GM12875 (cell line): ENCODE measurements at regions not wholly inside any gene's neighbourhood (a gene's known extent, or its start where the extent isn't known, plus 50 kb on each side); places are given as distances from the start of the nearest gene placed in this dataset.

Experiments
- H3K4me3 ChIP-seq: one replicate; pipeline ENCODE4 v1.5.1; 2011; ENCODE audit warnings: low read depth, low read length, control low read depth
- CTCF ChIP-seq: IDR thresholded peaks from 2 replicates; pipeline ENCODE4 v1.5.1; 2011; ENCODE audit warnings: low read depth, mild to moderate bottlenecking, control low read depth, inconsistent platforms, low read length, moderate library complexity, borderline replicate concordance; ENCODE audit not compliant: insufficient read depth

GRCh38 chr12:92336641-92337040, 191.0 kb upstream of the BTG1 start:
- no peak for TF ChIP-seq CTCF
- H3K4me3 ChIP-seq = no peak overlapping the region

- no peak for TF ChIP-seq CTCF
Observed at GRCh38 chr12:92335831-92336230, 190.2 kb upstream of the BTG1 start.

GRCh38 chr12:92334552-92334951, 188.9 kb upstream of the BTG1 start:
- no peak overlapping the region for H3K4me3 ChIP-seq
- TF ChIP-seq CTCF = no peak

More at GRCh38 chr12:92335831-92336230, 190.2 kb upstream of the BTG1 start:
- H3K4me3 ChIP-seq = no peak overlapping the region

DNA sequence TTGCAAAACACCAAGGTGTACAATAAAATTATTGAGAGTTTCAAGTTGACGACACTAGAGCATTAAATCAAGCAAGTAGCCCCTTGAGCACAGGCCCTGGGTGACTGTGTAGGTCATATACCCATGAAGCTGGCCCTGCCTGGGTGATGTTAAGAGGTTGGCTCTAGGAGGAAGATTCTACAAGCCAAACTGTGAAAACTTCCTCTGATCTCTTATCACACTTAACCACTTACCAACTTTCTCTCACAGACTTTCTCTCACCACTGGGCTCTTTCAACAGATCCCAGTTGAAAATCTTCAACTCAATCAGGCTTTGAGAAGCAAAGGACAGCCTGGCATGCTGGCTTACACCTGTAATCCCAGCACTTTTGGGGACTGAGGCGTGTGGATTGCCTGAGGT, 186.9 kb upstream of the BTG1 start:
- no peak for TF ChIP-seq CTCF
- no peak overlapping the region for H3K4me3 ChIP-seq

GRCh38 chr12:92331383-92331782, 185.7 kb upstream of the BTG1 start:
- H3K4me3 ChIP-seq = no peak overlapping the region
- TF ChIP-seq CTCF = no peak

- no peak overlapping the region for H3K4me3 ChIP-seq
- TF ChIP-seq CTCF = no peak
Observed at GRCh38 chr12:92330654-92331053, 185.0 kb upstream of the BTG1 start.

DNA sequence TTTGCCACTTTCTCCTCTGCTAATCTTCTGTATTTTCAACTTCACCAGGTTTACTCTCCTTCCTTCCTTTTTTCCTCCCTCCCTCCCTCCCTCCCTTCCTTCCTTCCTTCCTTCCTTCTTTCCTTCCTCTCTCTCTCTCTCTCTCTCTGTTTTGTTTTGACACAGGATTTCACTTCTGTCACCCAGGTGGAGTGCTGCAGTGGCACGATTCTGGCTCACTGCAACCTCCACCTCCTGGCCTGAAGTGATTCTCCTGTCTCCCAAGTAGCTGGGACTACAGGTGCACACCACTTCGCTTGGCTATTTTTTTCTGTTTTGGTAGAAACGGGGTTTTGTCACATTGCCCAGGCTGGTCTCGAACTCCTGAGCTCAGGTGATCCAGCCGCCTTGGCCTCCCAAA, 181.2 kb upstream of the BTG1 start:
- TF ChIP-seq CTCF = no peak
- H3K4me3 ChIP-seq = no peak overlapping the region
